Sigmoid colon (tissue), 4 donors: ENCODE measurements at regions not wholly inside any gene's neighbourhood (a gene's known extent, or its start where the extent isn't known, plus 50 kb on each side); places are given as distances from the start of the nearest gene placed in this dataset.

ENCODE experiments used
- CTCF ChIP-seq, 4 experiments: fragments of 450-650 bp in 3 of 4; fragments of 200-600 bp in 1 of 4; IDR thresholded peaks; one replicate each; pipeline ENCODE4 v1.5.1; 2016 to 2019; ENCODE audit warnings: antibody characterized with exemption in 4 of 4, mild to moderate bottlenecking in 3 of 4, moderate library complexity in 2 of 4
- EP300 ChIP-seq, 4 donors: sonication (generic); formaldehyde crosslinking; IDR thresholded peaks; one replicate each; pipeline ENCODE4 v1.6.1; 2017; ENCODE audit warnings: antibody characterized with exemption in 4 of 4
- POLR2A ChIP-seq, 2 donors: fragments of 450-650 bp; IDR thresholded peaks; one replicate each; pipeline ENCODE4 v1.6.1; 2016; ENCODE audit warnings: antibody characterized with exemption in 2 of 2, mild to moderate bottlenecking in 2 of 2, moderate library complexity in 2 of 2
- POLR2AphosphoS5 ChIP-seq, 4 donors: sonication (generic); formaldehyde crosslinking; IDR thresholded peaks; one replicate each; pipeline ENCODE4 v1.6.1; 2017; ENCODE audit warnings: antibody characterized with exemption in 4 of 4

- TF ChIP-seq CTCF (IDR thresholded peaks at IDR 0.05) (no peak), EP300 (IDR thresholded peaks at IDR 0.05) (no peak), POLR2A (IDR thresholded peaks at IDR 0.05) (no peak), POLR2AphosphoS5 (IDR thresholded peaks at IDR 0.05) (no peak)
These were observed 421.1 kb downstream of the PTH2R start for GRCh38 chr2:208827549-208828221.
